PC-9 (cell line): ENCODE measurements at regions not wholly inside any gene's neighbourhood (a gene's known extent, or its start where the extent isn't known, plus 50 kb on each side); places are given as distances from the start of the nearest gene placed in this dataset.

ENCODE experiments used
- CTCF ChIP-seq: fragments of 200-600 bp; sonication (generic); conservative IDR thresholded peaks from 2 replicates; pipeline ENCODE4 v1.6.1; 2017; ENCODE audit warnings: mixed run types, antibody characterized with exemption, mild to moderate bottlenecking, moderate library complexity
- EZH2 ChIP-seq: fragments of 200-600 bp; sonication (generic); IDR thresholded peaks from 2 replicates; pipeline ENCODE4 v1.8.0; 2017; ENCODE audit warnings: antibody characterized with exemption, low read depth

- TF ChIP-seq CTCF (no peak), EZH2 (no peak)
Measured at GRCh38 chr4:181258569-181258968, 984.6 kb upstream of the TENM3 start.
